Endothelial cell of umbilical vein (primary cell): ENCODE measurements at regions not wholly inside any gene's neighbourhood (a gene's known extent, or its start where the extent isn't known, plus 50 kb on each side); places are given as distances from the start of the nearest gene placed in this dataset.

Experiments used
- EZH2 ChIP-seq: IDR thresholded peaks from 2 replicates; pipeline ENCODE4 v1.6.1; 2012; ENCODE audit warnings: borderline replicate concordance, low read depth, mild to moderate bottlenecking, moderate library complexity, low read length, inconsistent platforms; ENCODE audit not compliant: severe bottlenecking
- FOS ChIP-seq: IDR thresholded peaks from 2 replicates; pipeline ENCODE4 v1.6.1; 2011; ENCODE audit warnings: mild to moderate bottlenecking, low read length, moderate library complexity, borderline replicate concordance; ENCODE audit not compliant: insufficient read depth
- MYC ChIP-seq: IDR thresholded peaks from one replicate; pipeline ENCODE4 v1.6.1; 2011; ENCODE audit warnings: mild to moderate bottlenecking, low read depth, low read length
- POLR2A ChIP-seq: IDR thresholded peaks from 2 replicates; pipeline ENCODE4 v1.6.1; 2012; ENCODE audit warnings: low read depth, mild to moderate bottlenecking, control low read depth, low read length
- POLR2AphosphoS5 ChIP-seq: IDR thresholded peaks from 2 replicates; pipeline ENCODE4 v1.6.1; 2012; ENCODE audit warnings: low read depth, mild to moderate bottlenecking, control low read depth, low read length, moderate library complexity; ENCODE audit not compliant: insufficient read depth
- TF ChIP-seq, protein P1 (sequence below), 2 donors: IDR thresholded peaks; 1 replicate in 1 of 2; 2 replicates in 1 of 2; pipeline ENCODE4 v1.5.1; 2011; ENCODE audit warnings: low read length in 2 of 2, mild to moderate bottlenecking in 2 of 2, moderate library complexity in 2 of 2, control low read depth in 1 of 2, inconsistent platforms in 1 of 2, low read depth in 1 of 2; ENCODE audit not compliant: insufficient read depth in 1 of 2; ENCODE audit errors: extremely low read depth in 1 of 2
- TF ChIP-seq, protein P2 (sequence below): IDR thresholded peaks from 2 replicates; pipeline ENCODE4 v1.6.1; 2011; ENCODE audit not compliant: insufficient read depth, insufficient read length

DNA sequence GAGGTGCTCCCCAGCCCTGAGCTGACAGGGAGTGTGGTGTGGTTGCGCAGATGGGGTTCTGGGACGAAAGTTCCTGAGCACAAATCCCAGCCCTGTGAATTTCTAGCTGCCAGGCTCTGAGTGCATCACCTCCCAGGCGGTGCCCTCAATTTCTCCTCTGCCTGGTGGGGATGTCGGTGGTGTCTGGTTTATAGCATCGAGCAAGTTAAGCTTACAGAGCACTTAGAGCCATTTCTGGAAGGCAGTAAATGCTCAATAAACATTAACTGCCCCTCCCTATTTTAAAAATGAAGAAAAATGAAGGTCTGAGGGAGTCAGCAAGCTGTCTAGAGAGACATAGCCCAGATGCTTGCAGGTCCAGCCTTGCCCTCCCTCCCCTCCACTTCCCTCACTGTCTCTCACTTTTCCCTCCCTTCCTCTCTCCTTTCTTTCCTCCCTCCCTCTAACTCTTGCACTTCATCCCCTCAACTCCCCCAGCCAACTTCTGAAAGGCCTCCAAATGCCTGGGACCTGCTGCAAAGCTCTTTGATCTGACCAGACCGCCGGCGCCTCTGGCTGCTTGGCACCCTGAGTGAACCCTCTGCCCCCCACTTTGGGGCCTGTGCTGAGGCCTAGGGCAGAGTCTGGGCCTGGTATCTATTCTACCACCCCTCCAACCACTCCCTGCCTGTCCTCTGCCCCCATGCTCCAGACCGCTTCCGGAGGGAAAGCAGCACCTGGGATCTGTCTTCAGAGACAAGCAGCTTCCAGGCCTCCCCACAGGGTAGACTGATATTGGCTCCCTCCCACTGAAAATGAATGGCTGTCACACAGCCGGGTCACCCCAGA, 438.3 kb downstream of the RPS24 start:
- TF ChIP-seq EZH2 (no peak), FOS (no peak), POLR2AphosphoS5 (no peak), POLR2A (no peak), MYC (no peak)
- TF ChIP-seq, protein P1, sequence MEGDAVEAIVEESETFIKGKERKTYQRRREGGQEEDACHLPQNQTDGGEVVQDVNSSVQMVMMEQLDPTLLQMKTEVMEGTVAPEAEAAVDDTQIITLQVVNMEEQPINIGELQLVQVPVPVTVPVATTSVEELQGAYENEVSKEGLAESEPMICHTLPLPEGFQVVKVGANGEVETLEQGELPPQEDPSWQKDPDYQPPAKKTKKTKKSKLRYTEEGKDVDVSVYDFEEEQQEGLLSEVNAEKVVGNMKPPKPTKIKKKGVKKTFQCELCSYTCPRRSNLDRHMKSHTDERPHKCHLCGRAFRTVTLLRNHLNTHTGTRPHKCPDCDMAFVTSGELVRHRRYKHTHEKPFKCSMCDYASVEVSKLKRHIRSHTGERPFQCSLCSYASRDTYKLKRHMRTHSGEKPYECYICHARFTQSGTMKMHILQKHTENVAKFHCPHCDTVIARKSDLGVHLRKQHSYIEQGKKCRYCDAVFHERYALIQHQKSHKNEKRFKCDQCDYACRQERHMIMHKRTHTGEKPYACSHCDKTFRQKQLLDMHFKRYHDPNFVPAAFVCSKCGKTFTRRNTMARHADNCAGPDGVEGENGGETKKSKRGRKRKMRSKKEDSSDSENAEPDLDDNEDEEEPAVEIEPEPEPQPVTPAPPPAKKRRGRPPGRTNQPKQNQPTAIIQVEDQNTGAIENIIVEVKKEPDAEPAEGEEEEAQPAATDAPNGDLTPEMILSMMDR (IDR thresholded peaks at IDR 0.05; ENCODE audit: extremely low read depth in 1 of 2, insufficient read depth in 1 of 2, low read depth in 1 of 2, low read length in 2 of 2) = no peak
- TF ChIP-seq, protein P2, sequence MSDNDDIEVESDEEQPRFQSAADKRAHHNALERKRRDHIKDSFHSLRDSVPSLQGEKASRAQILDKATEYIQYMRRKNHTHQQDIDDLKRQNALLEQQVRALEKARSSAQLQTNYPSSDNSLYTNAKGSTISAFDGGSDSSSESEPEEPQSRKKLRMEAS = no peak
